DMS 273 (cell line): ENCODE measurements at regions not wholly inside any gene's neighbourhood (a gene's known extent, or its start where the extent isn't known, plus 50 kb on each side); places are given as distances from the start of the nearest gene placed in this dataset.

Experiments
- DNase-seq: peaks from one replicate; lab custom pipeline; 2025; ENCODE audit not compliant: unreplicated experiment; lab: John Stamatoyannopoulos, UW

GRCh38 chr17:54795046-54795445 lies 105.6 kb upstream of the TOM1L1 start:
- no peak for DNase-seq

- DNase-seq, result no peak
Observed at GRCh38 chr17:54807331-54807730, 93.3 kb upstream of the TOM1L1 start.

GRCh38 chr17:54813896-54814295 lies 86.8 kb upstream of the TOM1L1 start:
- no peak for DNase-seq

GRCh38 chr17:54814371-54814770 lies 86.3 kb upstream of the TOM1L1 start:
- DNase-seq, result no peak

- DNase-seq, result no peak
Observed at GRCh38 chr17:54834086-54834485, 66.6 kb upstream of the TOM1L1 start.

- no peak for DNase-seq
Observed at GRCh38 chr17:54835015-54835414, 65.6 kb upstream of the TOM1L1 start.

- no peak for DNase-seq
Observed at GRCh38 chr17:54836723-54837462, 63.8 kb upstream of the TOM1L1 start.

- DNase-seq, result no peak
Observed at GRCh38 chr17:54838651-54839421, 61.8 kb upstream of the TOM1L1 start.

- DNase-seq, result no peak
Observed at GRCh38 chr17:54839447-54839846, 61.2 kb upstream of the TOM1L1 start.

GRCh38 chr17:54840885-54841591 lies 59.6 kb upstream of the TOM1L1 start:
- no peak for DNase-seq

- DNase-seq, result no peak
Observed at GRCh38 chr17:54841656-54842055, 59.0 kb upstream of the TOM1L1 start.

- DNase-seq, result no peak
Observed at GRCh38 chr17:54844233-54844632, 56.4 kb upstream of the TOM1L1 start.

- no peak for DNase-seq
Observed at GRCh38 chr17:54848368-54848987, 52.2 kb upstream of the TOM1L1 start.

GRCh38 chr17:54849660-54850059 lies 51.0 kb upstream of the TOM1L1 start:
- no peak for DNase-seq
